ENCODE measurements at regions not wholly inside any gene's neighbourhood (a gene's known extent, or its start where the extent isn't known, plus 50 kb on each side); places are given as distances from the start of the nearest gene placed in this dataset.

DNA sequence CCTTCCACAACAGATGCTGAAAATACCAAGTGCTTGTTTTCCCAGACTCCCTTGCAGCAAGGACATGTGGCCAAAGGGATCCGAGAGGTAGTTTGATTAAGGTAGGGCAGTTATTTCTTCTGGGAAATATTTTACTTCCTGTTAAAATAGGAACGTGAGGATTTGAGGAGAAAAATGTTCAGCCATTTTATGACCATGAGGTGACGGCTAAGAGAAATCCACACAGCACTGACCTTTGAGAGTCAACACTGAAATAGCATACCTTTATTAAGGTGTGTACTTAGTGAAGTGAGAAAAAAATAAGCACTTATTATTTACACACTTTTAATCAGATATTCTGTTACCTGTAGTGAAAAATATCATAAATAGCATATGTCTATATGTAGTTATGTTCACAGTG, 133.9 kb downstream of the PPP1R3A start (continued):
- TF ChIP-seq CBX2 (IDR thresholded peaks at IDR 0.05; ENCODE audit: borderline replicate concordance, low read depth) (no peak), EHMT2 (IDR thresholded peaks at IDR 0.05; ENCODE audit: low read depth) (no peak)

DNA sequence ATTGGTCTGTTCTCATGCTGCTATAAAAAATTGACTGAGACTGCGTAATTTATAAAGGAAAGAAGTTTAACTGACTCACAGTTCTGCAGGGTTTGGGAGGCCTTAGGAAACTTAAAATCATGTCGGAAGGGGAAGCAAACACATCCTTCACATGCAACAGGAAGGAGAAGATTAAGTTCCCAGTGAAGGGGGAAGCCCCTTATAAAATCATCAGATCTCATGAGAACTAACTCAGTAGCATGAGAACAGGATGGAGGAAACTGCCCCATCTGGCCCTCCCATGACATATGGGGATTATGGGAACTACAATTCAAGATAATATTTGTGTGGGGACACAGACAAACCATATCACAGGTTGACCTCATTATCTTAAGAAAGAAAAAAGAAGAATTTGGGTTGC, 134.5 kb downstream of the PPP1R3A start:
- ChIA-PET CTCF (no interaction called here), POLR2A (no interaction called here)
- ATAC-seq (no peak), DNase-seq (ENCODE audit: low read depth in 1 of 2, low spot score in 1 of 2) (no peak), FAIRE-seq (no peak)
- Histone ChIP-seq H3K4me3 (no peak overlapping the region), H3K4me1 (no peaks in the 10 kb centered on the region), H3K9me3 (no peaks in the 10 kb centered on the region), H3K4me2 (no peak overlapping the region), H3K27ac (no peak overlapping the region)
- WGBS (ENCODE audit: missing lambda C conversion rate): 12% methylated on average over 2 of the region's 2 CpGs
- TF ChIP-seq, protein P1, sequence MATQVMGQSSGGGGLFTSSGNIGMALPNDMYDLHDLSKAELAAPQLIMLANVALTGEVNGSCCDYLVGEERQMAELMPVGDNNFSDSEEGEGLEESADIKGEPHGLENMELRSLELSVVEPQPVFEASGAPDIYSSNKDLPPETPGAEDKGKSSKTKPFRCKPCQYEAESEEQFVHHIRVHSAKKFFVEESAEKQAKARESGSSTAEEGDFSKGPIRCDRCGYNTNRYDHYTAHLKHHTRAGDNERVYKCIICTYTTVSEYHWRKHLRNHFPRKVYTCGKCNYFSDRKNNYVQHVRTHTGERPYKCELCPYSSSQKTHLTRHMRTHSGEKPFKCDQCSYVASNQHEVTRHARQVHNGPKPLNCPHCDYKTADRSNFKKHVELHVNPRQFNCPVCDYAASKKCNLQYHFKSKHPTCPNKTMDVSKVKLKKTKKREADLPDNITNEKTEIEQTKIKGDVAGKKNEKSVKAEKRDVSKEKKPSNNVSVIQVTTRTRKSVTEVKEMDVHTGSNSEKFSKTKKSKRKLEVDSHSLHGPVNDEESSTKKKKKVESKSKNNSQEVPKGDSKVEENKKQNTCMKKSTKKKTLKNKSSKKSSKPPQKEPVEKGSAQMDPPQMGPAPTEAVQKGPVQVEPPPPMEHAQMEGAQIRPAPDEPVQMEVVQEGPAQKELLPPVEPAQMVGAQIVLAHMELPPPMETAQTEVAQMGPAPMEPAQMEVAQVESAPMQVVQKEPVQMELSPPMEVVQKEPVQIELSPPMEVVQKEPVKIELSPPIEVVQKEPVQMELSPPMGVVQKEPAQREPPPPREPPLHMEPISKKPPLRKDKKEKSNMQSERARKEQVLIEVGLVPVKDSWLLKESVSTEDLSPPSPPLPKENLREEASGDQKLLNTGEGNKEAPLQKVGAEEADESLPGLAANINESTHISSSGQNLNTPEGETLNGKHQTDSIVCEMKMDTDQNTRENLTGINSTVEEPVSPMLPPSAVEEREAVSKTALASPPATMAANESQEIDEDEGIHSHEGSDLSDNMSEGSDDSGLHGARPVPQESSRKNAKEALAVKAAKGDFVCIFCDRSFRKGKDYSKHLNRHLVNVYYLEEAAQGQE (IDR thresholded peaks at IDR 0.05): no peak
- TF ChIP-seq KDM5A (IDR thresholded peaks at IDR 0.05) (no peak), KDM1A (IDR thresholded peaks at IDR 0.05; ENCODE audit: low read depth) (no peak), HOXA7 (CRISPR knock-in tag; IDR thresholded peaks at IDR 0.05) (no peak)
- TF ChIP-seq, protein P2, sequence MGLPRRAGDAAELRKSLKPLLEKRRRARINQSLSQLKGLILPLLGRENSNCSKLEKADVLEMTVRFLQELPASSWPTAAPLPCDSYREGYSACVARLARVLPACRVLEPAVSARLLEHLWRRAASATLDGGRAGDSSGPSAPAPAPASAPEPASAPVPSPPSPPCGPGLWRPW (IDR thresholded peaks at IDR 0.05): no peak

DNA sequence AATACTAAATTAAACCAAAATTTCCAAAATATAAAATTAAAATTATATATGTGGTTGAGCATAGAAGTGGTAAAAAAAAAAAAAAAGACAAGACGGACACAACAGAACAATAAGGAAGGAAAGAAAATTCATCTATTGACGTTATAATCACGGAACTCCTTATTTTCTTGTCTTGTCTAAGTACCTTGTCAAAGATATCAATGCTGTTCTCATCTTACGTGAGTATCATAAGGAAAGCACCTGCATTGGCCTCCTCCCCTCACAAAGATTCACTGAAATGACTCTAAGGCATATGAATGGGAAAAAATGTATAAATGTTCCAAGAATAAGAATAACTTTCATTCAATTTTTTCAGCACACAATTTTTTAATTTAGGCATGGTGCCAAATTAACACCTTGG, 135.4 kb downstream of the PPP1R3A start:
- POLR2A ChIA-PET: no interaction called here
- no peak overlapping the region for H3K4me3 ChIP-seq
- H3K9me3 ChIP-seq: no peaks in the 10 kb centered on the region
- CTCF ChIA-PET: no interaction called here
- DNase-seq (ENCODE audit: low read depth in 1 of 2, low spot score in 1 of 2) (no peak), ATAC-seq (no peak), FAIRE-seq (no peak)
- H3K4me1 ChIP-seq: no peaks in the 10 kb centered on the region
- no peak overlapping the region for H3K4me2 ChIP-seq
- TF ChIP-seq CBX2 (IDR thresholded peaks at IDR 0.05; ENCODE audit: borderline replicate concordance, low read depth) (no peak), CBX8 (IDR thresholded peaks at IDR 0.05) (no peak), MAZ (IDR thresholded peaks at IDR 0.05; ENCODE audit: borderline replicate concordance, low read depth, low read length) (no peak), NFE2L2 (conservative IDR thresholded peaks at IDR 0.05; ENCODE audit: low read length) (no peak), EHMT2 (IDR thresholded peaks at IDR 0.05; ENCODE audit: low read depth) (no peak), CEBPB (IDR thresholded peaks at IDR 0.05) (no peak), KDM5A (IDR thresholded peaks at IDR 0.05) (no peak), POLR2AphosphoS2 (conservative IDR thresholded peaks at IDR 0.05; ENCODE audit: low read length) (no peak), HOXB5 (CRISPR knock-in tag; IDR thresholded peaks at IDR 0.05) (no peak), MAX (IDR thresholded peaks at IDR 0.05) (no peak), HEYL (CRISPR knock-in tag; IDR thresholded peaks at IDR 0.05) (no peak), ZNF302 (CRISPR knock-in tag; IDR thresholded peaks at IDR 0.05) (no peak), USF2 (IDR thresholded peaks at IDR 0.05) (no peak), FOSL2 (IDR thresholded peaks at IDR 0.05) (no peak), FOSL2 (CRISPR knock-in tag; IDR thresholded peaks at IDR 0.05) (no peak)
- TF ChIP-seq, protein P3, sequence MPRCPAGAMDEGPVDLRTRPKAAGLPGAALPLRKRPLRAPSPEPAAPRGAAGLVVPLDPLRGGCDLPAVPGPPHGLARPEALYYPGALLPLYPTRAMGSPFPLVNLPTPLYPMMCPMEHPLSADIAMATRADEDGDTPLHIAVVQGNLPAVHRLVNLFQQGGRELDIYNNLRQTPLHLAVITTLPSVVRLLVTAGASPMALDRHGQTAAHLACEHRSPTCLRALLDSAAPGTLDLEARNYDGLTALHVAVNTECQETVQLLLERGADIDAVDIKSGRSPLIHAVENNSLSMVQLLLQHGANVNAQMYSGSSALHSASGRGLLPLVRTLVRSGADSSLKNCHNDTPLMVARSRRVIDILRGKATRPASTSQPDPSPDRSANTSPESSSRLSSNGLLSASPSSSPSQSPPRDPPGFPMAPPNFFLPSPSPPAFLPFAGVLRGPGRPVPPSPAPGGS (IDR thresholded peaks at IDR 0.05): no peak
- TF ChIP-seq, protein P4, sequence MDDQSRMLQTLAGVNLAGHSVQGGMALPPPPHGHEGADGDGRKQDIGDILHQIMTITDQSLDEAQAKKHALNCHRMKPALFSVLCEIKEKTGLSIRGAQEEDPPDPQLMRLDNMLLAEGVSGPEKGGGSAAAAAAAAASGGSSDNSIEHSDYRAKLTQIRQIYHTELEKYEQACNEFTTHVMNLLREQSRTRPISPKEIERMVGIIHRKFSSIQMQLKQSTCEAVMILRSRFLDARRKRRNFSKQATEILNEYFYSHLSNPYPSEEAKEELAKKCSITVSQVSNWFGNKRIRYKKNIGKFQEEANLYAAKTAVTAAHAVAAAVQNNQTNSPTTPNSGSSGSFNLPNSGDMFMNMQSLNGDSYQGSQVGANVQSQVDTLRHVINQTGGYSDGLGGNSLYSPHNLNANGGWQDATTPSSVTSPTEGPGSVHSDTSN (IDR thresholded peaks at IDR 0.05): no peak
- no peak overlapping the region for H3K27ac ChIP-seq
- WGBS (ENCODE audit: missing lambda C conversion rate): 4% methylated on average over 4 of the region's 4 CpGs

All from A549 (cell line).